Tibial artery (tissue), 4 donors: ENCODE measurements at regions not wholly inside any gene's neighbourhood (a gene's known extent, or its start where the extent isn't known, plus 50 kb on each side); places are given as distances from the start of the nearest gene placed in this dataset.

Source experiments
- DNase-seq, 2 donors: peaks; one replicate each; pipeline ENCODE4 v3.0.0-alpha.2; 2019
- H3K27ac ChIP-seq, 2 donors: fragments of 200-600 bp; sonication (generic) in 1 of 2; 1 replicate in 1 of 2; 2 replicates in 1 of 2; pipeline ENCODE4 v1.5.1; 2018 to 2019; ENCODE audit warnings: mild to moderate bottlenecking in 1 of 2
- H3K27me3 ChIP-seq, 2 donors: fragments of 200-600 bp; sonication (generic) in 1 of 2; one replicate each; pipeline versions ENCODE4 v1.5.1 to v1.6.0; 2016 to 2019
- H3K36me3 ChIP-seq, 3 donors: fragments of 200-600 bp; sonication (generic) in 2 of 3; one replicate each; pipeline ENCODE4 v1.5.1; 2016 to 2019; ENCODE audit warnings: mild to moderate bottlenecking in 2 of 3
- H3K4me1 ChIP-seq, 4 donors: fragments of 200-600 bp; sonication (generic) in 2 of 4; 1 replicate in 3 of 4; 2 replicates in 1 of 4; pipeline ENCODE4 v1.5.1; 2016 to 2019
- H3K4me3 ChIP-seq, 2 donors: fragments of 200-600 bp; sonication (generic) in 1 of 2; 1 replicate in 1 of 2; 2 replicates in 1 of 2; pipeline ENCODE4 v1.5.1; 2018 to 2019; ENCODE audit warnings: mild to moderate bottlenecking in 2 of 2
- H3K9me3 ChIP-seq, 3 donors: fragments of 200-600 bp; sonication (generic) in 1 of 3; one replicate each; pipeline ENCODE4 v1.5.1; 2016 to 2019
- intact Hi-C: fragments of 100-400 bp; cut with DNase I; formaldehyde crosslinking; loops from one replicate; pipeline ENCODE4 v1.15.0; 2023; ENCODE audit warnings: low total_unique reads
- TF ChIP-seq, protein P1 (sequence below), 2 experiments: fragments of 200-600 bp in 1 of 2; fragments of 450-650 bp in 1 of 2; IDR thresholded peaks; one replicate each; pipeline ENCODE4 v1.5.1; 2017 to 2019; ENCODE audit warnings: antibody characterized with exemption in 2 of 2, mild to moderate bottlenecking in 1 of 2, moderate library complexity in 1 of 2

- Histone ChIP-seq H3K36me3 (no peaks in the 10 kb centered on the region), H3K27me3 (peaks cover 0 to 75% of the 10 kb centered on the region in 2 donors), H3K9me3 (no peaks in the 10 kb centered on the region), H3K27ac (no peak overlapping the region), H3K4me1 (peaks cover 0 to 15% (median 8%) of the 10 kb centered on the region in 4 donors), H3K4me3 (no peak overlapping the region)
- TF ChIP-seq, protein P1, sequence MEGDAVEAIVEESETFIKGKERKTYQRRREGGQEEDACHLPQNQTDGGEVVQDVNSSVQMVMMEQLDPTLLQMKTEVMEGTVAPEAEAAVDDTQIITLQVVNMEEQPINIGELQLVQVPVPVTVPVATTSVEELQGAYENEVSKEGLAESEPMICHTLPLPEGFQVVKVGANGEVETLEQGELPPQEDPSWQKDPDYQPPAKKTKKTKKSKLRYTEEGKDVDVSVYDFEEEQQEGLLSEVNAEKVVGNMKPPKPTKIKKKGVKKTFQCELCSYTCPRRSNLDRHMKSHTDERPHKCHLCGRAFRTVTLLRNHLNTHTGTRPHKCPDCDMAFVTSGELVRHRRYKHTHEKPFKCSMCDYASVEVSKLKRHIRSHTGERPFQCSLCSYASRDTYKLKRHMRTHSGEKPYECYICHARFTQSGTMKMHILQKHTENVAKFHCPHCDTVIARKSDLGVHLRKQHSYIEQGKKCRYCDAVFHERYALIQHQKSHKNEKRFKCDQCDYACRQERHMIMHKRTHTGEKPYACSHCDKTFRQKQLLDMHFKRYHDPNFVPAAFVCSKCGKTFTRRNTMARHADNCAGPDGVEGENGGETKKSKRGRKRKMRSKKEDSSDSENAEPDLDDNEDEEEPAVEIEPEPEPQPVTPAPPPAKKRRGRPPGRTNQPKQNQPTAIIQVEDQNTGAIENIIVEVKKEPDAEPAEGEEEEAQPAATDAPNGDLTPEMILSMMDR (IDR thresholded peaks at IDR 0.05): no peak
- DNase-seq: no peak
- intact Hi-C loops: no loop called here
These were observed 60.4 kb upstream of the TMEM33 start for GRCh38 chr4:41874873-41875272.

DNA sequence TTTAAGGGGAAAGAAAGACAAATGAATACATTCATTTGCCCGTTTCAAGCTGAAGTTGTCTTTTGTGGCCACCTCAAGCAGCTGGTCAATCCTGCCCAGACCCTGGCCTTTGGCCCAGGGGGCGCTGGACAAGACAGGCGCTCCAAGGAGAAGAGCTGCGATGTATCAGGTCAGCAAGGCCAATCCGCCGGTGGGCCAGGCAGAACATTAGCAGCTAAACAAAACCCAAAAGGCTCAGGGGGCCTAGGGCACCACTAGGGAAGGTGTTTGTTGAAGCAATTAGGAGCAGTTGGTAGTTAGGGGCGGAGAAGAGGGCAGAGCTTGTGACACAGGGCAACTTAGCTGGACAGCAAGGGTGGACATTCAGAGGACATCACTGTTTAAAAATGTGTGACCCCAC, 60.8 kb upstream of the TMEM33 start:
- Histone ChIP-seq H3K4me1 (peaks cover 0 to 15% (median 7%) of the 10 kb centered on the region in 4 donors), H3K27ac (no peak overlapping the region), H3K27me3 (peaks cover 0 to 70% of the 10 kb centered on the region in 2 donors), H3K9me3 (no peaks in the 10 kb centered on the region), H3K36me3 (no peaks in the 10 kb centered on the region), H3K4me3 (no peak overlapping the region)
- intact Hi-C loops: no loop called here
- TF ChIP-seq, protein P1 (IDR thresholded peaks at IDR 0.05): no peak
- DNase-seq: no peak

DNA sequence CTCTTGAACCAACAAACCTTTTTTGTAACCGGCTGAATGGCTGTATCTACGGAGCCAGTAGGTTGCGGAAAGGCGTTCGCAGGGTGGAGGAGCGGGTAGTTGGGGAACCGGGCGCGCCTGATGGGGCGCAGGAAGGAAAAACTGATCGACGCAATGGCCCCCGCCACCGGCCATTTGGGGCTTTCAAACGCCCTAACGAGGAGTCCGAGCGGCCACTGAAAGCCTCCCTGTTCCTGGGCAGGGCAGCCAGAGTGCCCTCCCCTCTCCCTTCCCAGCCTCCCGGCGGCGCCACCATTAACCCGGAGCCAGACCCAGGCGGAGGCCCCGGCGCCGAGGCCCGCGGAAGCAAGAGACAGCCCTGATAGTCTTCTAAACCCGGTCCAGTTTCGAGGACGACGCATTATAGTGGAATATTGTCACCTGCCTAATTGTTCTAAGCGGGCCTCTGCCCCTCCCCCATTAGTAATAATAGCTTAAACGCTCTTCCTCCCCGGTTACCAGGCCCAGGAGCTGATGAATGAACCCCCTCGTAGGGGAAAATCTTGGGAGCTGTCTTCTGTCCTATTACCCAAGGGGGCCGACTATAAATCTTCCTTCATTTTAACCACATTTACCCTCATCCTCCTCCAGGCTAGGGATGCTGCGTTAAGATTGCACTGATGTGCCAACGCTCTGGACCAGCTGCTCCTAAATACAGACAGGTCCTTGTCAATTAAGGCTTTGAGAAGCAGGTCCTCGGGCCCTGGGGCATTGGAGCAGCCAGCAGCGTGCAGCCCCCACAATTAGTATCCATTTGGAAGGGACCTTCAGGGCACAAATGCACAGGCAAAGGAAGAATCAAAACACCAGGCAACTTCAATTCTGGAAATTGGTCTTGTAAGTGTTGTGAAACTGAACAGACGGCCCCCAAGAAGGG, 61.6 kb upstream of the TMEM33 start:
- Histone ChIP-seq H3K36me3 (no peaks in the 10 kb centered on the region), H3K27ac (no peak overlapping the region), H3K27me3 (peaks cover 0 to 67% of the 10 kb centered on the region in 2 donors), H3K4me1 (peaks cover 0 to 9% (median 6%) of the 10 kb centered on the region in 4 donors), H3K9me3 (no peaks in the 10 kb centered on the region), H3K4me3 (no peak overlapping the region)
- DNase-seq: no peak
- intact Hi-C loops: no loop called here
- TF ChIP-seq, protein P1 (IDR thresholded peaks at IDR 0.05): no peak

- H3K27me3 ChIP-seq: peaks cover 0 to 76% of the 10 kb centered on the region in 2 donors
- intact Hi-C loops: no loop called here
- peaks cover 0 to 28% (median 22%) of the 10 kb centered on the region in 4 donors for H3K4me1 ChIP-seq
- H3K36me3 ChIP-seq: no peaks in the 10 kb centered on the region
- no peak overlapping the region for H3K27ac ChIP-seq
- TF ChIP-seq, protein P1 (IDR thresholded peaks at IDR 0.05): no peak
- H3K9me3 ChIP-seq: no peaks in the 10 kb centered on the region
- no peak for DNase-seq
- H3K4me3 ChIP-seq: no peak overlapping the region
These were observed 65.2 kb upstream of the TMEM33 start for GRCh38 chr4:41870035-41870434.

GRCh38 chr4:41866799-41867677, 68.2 kb upstream of the TMEM33 start:
- Histone ChIP-seq H3K4me1 (peaks cover 0 to 20% (median 16%) of the 10 kb centered on the region in 4 donors), H3K9me3 (no peaks in the 10 kb centered on the region), H3K36me3 (no peaks in the 10 kb centered on the region), H3K27ac (no peak overlapping the region), H3K27me3 (peaks cover 0 to 68% of the 10 kb centered on the region in 2 donors), H3K4me3 (no peak overlapping the region)
- intact Hi-C loops: loop anchor here (10.0 kb wide), 1 partner anchor 152 kb away; no protein-coding TSS in a partner anchor
- TF ChIP-seq, protein P1 (IDR thresholded peaks at IDR 0.05): no peak
- DNase-seq: no peak
